GM12873 (cell line): ENCODE measurements at regions not wholly inside any gene's neighbourhood (a gene's known extent, or its start where the extent isn't known, plus 50 kb on each side); places are given as distances from the start of the nearest gene placed in this dataset.
A peak's percentile ranks its signal among the peaks of the same experiment; 100 is the strongest.

Source experiments
- CTCF ChIP-seq: IDR thresholded peaks from 2 replicates; pipeline ENCODE4 v1.5.1; 2012; ENCODE audit warnings: low read depth, mild to moderate bottlenecking, moderate library complexity, low read length, control low read depth; ENCODE audit not compliant: insufficient read depth; ENCODE audit errors: missing control alignments

GRCh38 chr4:81850701-81851100, 379.0 kb upstream of the RASGEF1B start:
- TF ChIP-seq CTCF: no peak

GRCh38 chr4:81845761-81846160, 374.1 kb upstream of the RASGEF1B start:
- TF ChIP-seq CTCF: no peak

GRCh38 chr4:81845273-81845672, 373.6 kb upstream of the RASGEF1B start:
- TF ChIP-seq CTCF: no peak

- peak; percentile 73 for TF ChIP-seq CTCF
These were observed 373.0 kb upstream of the RASGEF1B start for GRCh38 chr4:81844717-81845116.

- TF ChIP-seq CTCF: no peak
These were observed 367.8 kb upstream of the RASGEF1B start for GRCh38 chr4:81839347-81840042.

GRCh38 chr4:81838586-81838985, 366.9 kb upstream of the RASGEF1B start:
- TF ChIP-seq CTCF: no peak

- TF ChIP-seq CTCF: no peak
These were observed 365.0 kb upstream of the RASGEF1B start for GRCh38 chr4:81836716-81837115.
